ENCODE measurements at regions not wholly inside any gene's neighbourhood (a gene's known extent, or its start where the extent isn't known, plus 50 kb on each side); places are given as distances from the start of the nearest gene placed in this dataset.

DNA sequence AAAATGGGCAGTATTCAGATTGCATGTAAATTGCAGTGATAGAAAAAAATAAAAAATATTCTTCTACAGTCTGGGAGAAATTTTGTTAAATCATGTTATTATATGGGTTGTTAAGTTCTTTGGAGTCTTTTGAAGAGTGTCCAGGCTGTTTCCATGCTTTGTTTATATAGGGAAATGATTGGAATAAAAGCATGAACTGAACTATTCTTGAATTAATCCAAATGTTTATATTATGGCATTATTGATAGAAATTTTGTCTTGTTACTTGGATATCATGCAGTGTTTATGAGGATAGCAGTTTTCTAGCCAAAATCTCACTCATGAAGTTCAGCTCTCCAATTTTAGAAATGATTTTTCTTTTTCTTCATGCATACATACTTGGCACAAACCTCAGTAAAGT, 108.2 kb upstream of the NAV3 start:
- no peak for DNase-seq

DNA sequence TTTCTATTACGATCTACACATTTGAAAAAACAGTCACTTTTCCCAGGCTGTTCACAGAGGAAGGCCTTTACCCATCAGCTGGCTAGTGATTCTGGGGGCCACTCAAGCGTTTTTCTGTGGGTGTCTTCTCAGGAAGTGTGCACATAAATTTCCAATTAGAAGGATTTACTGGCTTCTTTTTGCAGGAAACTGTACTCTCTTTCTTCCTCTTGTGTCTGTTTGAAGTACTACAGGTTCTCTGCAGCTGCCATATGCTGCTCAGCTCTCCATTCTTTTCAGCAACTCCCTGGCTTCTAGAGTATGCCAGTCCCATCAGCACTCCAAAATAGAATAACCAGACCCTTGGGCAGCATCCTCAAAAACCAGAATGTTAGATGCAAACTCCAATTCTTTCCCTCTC, 110.4 kb upstream of the NAV3 start:
- peak; percentile 56 for DNase-seq

DNA sequence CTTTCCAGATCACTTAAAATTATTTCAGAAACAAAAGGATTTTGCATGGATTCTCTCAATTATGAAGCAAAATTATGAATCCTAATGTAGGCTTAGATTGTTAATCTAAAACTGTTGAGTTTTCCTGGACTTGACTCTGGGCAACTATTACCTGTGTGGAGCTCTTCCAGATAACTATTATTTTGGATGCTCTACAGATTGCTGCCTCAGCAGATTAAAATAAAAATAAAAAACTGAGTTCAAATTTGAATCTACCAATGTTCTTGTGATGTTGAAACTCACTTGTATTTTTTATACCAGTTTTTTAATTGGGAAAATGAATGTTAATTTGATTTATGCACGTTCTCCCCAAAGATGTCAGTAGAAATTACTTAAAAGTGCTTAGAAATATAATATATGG, 120.5 kb upstream of the NAV3 start:
- no peak for DNase-seq

DNA sequence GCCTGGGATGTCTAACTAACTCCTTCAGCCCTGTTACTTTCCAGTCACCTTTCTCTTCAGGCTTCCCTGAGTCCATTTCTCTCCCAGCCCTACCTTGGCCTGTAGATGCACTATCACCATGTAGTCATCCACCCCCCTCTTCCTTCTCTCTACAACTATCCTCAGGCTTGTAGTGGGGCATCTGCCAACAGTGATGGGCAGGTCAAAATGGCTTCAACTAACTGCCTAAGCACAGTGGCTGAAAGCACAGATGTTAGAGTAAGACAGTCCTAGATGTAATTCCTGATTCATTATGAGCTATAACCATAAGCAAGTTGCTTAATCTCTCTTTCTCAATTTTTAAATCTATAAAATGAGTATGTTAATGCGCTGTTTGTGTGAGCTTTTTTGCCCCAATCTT, 133.6 kb upstream of the NAV3 start:
- DNase-seq: no peak

DNA sequence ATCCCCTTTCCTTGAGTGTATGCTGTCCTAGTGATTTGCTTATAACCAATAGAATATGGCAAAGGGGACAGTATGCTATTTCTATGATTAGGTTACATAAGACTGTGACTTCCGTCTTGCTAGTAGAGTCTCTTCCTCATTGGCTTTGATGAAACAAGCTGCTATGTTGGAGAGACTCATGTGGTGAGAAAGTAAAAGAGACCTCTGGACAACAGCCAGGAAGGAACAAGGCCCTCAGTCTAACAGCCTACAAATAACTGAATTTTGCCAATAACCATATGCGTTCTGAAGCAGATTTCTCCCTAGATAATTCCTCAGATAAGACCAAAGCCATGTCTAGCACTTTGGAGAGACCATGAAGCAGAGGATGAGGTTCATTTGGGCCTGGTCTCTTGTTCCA, 134.5 kb upstream of the NAV3 start:
- DNase-seq: no peak

DNA sequence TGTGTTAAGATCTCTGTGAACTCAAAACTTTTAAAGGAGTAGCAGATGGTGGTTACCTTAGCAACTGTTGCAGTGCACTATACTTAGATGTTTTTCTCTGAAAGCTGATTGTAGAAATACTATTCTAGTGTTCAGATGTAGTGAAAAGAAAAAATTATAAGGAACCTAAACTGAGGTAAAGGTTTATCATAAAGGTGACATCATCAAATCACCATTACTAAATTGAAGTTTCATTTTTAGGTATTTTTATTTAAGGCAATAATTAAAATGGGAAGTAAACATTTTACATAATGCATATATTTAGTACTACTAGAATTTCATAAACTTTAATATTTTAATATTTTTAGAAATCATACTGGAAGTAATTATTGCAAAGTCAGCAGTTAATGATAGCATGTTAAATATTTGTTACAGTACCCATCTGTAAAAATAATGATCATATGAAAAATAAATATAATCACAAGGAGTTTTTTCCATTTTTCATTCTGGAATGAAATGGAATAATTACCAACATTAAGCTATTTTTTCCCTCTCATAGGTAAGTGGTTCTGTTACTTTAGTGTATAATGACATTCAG, 141.1 kb upstream of the NAV3 start:
- DNase-seq: no peak

DNA sequence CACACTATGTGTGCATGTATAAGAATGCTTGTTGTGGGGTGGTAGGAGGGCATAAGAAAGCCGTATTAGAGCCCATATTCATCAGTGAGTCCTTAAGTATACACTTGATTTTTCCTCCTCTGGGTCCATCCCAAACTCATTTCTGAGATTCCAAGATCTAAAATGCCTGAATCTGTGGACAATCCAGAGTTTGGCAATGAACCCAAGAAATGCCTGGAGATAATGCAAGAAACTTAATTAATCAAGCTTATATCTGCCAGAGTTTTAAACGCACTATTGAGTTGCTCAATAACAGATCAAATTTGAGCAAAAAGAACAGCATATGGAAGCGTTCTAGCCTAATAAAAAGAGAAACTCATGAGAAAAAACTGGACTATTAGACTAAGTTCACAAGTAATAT, 143.4 kb upstream of the NAV3 start:
- no peak for DNase-seq

DNA sequence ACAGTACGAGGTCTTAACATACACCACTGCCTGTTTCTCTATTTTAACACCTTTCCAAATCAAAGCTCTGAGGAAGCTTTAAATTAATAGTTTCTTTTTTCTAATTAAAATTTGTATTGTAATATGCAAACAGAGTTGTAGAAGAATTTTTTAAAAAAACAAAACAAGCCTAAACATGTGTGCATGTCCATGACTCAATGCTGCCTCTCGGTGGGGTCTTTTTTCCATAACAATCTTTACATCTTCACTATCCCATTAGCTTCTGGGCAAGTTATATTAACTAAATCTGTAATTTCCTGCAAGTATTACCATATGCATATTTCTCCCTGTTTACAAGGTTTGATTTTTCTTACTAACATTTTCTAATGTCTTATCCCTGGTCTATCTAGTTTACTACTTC, 143.9 kb upstream of the NAV3 start:
- no peak for DNase-seq

DNA sequence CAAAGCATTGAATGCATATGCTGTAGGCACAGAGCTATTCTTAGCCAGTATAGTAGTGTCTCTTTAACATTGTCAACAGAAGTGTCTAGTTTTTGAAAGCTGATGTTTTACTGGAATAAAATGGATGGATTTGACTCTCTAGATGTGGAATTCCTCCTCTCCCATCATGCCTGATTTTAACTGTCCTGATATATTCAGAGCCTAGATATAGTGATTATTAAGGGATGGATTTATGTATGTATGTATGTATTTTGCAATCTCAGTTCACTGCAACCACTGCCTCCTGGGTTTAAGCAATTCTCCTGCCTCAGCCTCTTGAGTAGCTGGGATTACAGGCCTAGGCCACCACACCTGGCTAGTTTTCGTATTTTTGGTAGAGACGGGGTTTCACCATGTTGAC, 144.8 kb upstream of the NAV3 start:
- DNase-seq: no peak

DNA sequence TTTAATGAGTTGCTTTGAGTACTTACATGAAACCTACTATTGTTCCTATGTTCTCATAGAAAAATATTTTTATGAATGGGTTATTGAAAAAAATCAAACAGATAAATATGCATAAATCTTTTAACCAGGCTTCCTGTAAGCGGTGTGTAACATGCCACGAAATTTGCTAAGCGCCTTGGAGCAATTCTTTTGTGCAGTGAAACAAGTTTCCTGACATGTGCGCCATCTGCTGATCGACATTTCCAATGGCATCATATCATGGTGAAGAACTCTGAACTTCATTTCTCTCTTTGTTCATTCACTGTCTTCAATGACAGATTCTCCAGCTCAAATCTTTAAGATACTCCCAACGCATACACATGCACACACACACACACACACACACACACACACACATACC, 145.6 kb upstream of the NAV3 start:
- peak; percentile 79 for DNase-seq

DNA sequence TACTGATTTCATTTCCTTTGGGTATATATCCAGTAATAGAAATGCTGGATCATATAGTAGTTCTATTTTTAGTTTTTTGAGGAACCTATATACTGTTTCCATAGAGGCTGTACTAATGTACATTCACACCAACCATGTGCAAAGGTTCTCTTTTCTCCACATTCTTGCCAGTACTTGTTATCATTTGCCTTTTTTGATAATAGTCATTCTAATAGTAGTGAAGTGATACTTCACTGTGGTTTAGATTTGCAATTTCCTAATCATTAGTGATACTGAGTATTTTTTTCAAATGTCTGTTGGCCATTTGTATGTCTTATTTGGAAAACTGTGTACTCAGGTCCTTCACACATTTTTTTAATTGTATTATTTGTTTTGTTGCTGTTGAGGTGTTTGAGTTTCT, 148.2 kb upstream of the NAV3 start:
- no peak for DNase-seq

DNA sequence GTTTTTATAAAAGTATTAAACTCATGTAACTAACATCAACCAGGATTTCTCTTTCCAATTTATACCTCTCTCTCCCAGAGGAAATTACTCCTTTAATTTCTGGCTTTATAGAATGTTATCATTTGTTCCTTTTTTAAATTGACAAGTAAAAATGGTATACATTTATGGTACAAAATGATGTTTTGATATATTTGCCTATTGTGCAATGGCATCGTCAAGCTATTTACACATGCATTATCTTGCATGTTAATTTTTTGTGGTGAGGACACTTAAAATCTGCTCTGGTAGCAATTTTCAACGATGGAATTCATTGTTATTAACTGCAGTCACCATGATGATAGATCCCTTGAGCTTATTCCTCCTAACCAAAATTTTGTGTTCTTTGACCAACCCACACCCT, 149.0 kb upstream of the NAV3 start:
- no peak for DNase-seq

DNA sequence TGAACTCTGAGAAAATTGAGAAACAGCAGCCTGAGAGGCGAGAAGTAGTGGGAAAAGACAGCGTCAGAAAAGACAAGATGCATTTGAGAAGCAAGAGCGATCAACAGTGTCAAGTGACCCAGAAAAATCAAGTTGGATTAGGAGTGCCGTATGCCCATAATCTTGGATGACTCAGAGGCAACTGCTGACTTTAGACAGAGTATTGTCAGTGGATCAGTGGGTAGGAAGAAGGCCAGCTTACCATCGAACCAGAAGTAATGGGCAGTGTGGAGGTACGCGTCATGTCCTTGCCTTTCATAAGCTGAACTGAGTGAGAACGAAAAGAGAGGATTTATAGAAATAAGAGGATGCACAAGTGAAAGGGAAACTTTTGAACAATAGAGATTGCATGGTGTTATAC, 151.0 kb upstream of the NAV3 start:
- no peak for DNase-seq

DNA sequence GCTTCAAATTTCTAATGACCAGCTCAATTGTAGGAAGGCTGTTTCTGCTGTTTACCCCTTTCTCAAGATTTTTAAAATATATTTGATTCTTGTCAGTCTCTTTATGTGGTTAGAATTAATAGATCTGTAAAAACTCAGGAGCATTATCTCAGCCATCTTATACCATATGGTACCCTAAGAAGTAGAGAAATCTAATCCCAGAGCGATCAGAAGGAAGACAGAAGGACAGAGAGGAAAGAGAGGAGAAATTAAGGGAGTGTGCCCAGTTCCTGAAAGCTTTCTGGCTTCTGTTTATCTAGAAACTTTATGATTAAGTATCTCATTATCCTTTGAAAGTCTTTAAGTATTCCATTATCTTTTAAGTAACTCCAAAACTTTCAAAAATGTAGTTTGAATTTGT, 152.1 kb upstream of the NAV3 start:
- DNase-seq: no peak

DNA sequence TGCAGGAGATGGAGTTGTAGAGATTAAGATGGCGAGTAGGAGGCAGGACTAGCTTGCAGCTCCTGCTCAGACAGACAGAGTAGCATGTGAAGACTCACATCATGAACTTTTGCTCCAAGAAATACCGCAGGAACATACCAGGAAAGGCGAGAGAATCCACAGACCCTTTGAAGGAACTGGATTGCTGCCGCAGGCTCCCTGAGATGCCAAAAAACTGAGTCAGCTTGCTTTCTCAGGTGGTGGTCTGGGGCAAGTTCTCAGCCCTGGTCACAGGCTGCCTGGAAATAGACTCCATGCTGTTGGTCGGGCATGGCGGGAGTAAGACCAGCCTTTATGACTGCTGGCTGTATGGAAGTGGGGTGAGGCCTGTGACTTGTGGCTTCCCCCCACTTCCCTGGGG, 163.6 kb upstream of the NAV3 start:
- peak; percentile 94 for DNase-seq

DNA sequence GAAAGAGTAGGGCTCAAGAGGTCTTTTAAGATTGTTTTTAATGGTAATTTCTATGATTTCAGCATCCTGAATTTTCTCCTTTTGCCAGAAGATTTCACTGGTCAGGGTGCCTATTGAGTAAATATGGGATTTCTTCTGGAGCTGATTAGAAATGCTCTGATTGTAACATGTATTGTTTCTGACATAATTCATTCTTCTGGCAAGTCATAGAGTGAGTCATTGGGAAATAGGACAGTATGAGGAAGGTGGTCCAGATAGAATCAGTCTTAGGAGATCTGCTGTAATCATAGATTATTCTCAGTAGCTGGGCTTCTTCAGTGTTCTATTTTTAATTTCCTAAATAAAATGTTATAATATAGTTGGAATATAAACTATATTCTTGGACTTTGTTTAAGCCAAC, 182.0 kb upstream of the NAV3 start:
- DNase-seq: no peak

DNA sequence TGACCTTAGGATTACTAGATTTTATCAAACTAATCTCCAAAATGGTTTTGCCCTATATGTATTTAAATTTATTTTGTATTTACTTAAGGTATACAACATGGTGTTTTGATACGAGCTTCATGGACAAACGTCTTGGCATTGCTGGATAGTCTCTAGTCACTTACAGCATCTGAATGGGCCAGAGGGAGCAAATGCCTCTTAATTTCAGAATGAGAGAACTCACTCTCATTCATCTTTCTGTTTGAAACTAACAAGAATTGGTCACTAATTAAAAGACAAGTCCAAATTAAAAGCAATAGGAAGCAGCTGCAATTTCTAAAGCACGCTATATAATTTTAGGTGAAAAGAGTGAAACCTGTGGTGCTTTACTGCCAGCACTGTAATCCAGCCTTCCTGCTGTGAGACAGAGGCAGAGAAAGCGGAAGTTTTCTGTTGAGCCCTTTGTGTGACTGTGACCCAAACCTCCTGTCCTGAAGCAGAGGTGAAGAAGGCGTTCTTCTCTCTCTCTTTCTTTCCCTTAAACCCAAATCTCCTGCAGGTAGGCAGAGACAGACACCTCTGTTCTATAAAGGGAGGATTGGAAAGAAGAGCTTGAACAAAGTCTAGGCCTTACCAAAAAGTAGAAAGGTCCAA, 184.6 kb upstream of the NAV3 start:
- no peak for DNase-seq

DNA sequence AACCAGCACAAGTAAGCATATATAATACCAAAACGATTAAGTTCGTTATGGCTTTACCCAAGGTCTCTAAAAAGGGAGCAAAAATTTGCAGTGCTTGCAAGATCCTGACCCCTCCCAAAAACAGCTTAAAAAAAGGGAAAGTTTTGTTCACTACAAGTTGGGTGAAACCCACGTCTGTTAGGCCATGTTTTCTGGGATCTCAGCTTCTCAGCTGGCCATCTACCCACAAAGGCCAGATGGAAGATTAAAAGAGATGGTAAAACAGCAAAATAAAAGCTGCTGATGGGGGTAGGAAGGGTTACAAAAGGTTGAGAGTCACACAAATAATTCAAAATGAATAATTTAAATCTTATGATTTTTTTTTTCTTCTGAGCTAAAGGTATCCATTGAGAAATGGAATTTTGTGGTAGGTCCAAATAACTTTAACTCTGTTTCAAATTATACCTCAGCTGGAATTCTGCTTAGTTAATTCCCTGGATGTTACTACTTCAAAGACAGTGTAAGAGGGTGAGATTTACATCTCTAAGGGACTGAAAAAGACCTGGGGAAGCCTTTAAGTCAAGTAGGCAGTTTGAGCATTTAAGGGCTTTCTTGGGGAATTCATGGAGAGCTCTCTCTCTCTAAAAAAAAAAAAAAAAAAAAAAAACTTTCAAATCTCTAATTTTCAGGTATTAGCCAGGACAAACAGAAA, 185.6 kb upstream of the NAV3 start:
- no peak for DNase-seq

DNA sequence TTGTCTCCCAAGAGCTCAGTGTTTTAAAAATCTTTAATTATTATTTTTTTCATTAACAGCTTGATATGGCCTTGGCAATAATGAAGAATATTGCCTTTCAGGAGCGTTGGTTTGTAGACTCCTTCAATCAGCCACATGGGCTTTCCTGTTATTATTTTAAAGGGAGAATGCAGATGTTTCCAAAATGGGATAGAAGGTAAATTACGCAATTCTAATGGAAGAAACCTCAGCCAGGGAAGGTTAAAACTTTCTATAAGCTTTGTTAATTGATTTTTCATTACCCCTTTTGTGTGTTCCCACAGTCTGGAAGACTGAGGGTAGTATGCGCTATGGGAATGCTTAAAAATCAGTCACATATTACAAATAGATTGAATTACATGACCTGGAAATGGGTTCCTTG, 188.4 kb upstream of the NAV3 start:
- no peak for DNase-seq

DNA sequence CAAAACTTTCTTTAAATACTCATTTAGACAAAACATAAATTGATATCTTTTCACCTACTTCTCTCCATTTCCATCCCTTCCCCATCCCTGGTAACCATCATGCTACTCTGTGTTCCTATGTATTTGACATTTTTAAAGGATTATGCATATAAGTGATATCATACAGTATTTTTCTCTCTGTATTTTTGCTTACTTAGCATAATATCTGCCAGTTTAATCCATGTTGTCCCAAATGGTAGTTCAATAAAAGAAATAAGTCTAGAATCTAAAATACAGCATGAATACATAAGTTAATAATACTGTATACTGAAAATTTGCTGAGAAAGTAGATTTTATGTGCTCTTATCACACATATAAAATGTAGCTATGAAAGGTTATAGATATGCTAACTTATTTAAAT, 190.3 kb upstream of the NAV3 start:
- no peak for DNase-seq

DNA sequence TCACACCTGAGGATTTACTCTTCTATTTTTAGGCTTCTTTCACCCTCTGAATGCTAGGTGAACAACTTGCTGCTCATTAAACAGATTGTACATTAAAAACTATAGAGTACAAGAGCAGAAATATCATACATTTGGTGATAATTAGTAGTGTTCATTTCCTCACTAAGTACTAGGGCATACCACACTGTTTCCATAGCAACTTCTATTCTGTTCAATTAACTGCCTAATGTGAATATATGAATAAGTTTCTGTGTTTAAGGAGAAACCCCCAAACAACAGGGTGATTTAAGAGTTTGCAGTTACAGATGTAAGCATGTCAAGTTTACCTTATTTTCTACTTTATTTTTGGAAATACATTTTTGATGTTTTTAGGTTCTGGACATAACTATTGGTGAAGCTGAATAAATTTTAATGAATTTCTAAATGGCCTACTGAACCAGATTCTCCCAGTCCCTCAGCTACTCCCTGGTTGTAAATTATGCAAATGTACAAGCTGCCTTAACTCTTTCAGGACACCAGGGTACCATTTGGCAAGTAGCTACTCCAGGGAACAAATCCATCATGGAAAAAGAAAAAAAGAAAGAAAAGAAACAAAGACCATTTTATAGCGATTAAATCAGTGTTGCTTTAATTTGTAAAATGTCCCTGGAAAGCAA, 199.8 kb upstream of the NAV3 start:
- DNase-seq: no peak

DNA sequence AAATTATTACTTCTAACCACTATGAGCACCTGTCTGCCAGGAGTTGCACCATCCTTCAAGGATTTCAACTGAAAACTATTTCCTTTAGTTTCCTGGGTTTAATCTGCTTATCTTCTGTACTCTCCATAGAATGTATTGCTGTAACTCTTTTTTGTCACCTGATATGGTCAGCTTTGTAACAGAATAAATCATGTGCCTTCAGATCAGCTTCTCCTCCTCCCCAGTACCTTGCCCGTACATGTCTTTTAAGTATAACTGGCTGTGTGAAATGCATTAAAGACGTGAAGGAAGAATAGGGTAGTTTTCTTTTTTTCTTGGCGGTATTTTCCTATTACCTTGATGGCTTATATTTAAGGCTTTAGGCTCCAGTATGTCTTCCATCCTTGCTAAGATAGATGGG, 200.3 kb upstream of the NAV3 start:
- no peak for DNase-seq

DNA sequence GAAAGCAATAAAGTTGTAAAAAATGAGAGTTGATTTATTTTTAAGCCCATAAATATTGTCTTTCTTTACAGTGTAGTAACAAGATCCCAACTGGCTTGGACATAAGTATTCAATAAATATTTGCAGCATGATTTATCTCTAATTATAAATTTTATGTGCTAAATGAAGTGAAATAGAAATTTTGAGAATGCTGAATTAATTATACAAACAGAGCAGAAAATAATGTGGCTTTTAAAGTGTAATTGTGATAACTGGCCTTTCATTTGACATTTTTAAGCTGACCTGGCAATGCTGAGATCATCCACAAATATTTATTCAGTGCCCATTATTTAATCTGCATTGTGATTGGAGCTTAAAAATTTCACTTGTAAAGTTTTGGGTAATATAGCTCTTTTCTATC, 201.6 kb upstream of the NAV3 start:
- no peak for DNase-seq

DNA sequence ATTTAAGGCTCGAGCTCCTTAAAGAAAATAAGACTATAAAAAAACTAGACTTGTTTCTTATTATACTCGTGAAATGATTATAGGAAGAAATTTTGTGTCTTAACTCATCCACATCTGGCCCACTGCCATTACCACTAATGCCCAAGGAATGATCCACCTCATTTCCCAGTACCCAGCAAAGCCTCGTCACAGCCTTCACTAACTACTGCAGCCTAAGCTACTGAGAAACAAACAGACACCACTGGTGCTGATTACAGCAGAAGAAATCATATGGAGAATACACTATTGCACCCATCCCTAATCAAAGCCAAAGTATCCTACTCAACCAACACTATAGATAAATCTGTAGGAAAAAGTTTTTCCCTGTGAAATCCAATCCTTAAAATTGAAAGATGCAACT, 205.3 kb upstream of the NAV3 start:
- DNase-seq: no peak

Data from islet precursor cell (in vitro differentiated cells).